ENCODE measurements at regions not wholly inside any gene's neighbourhood (a gene's known extent, or its start where the extent isn't known, plus 50 kb on each side); places are given as distances from the start of the nearest gene placed in this dataset.

- H3K4me3 ChIP-seq (ENCODE audit: low read length): no peak overlapping the region
These were observed 232.8 kb downstream of the THBS2 start for GRCh38 chr6:169020821-169021220.

GRCh38 chr6:169019727-169020491 is 233.7 kb downstream of the THBS2 start:
- H3K4me3 ChIP-seq (ENCODE audit: low read length): no peak overlapping the region
- no peak for TF ChIP-seq ZNF274 (IDR thresholded peaks at IDR 0.05; ENCODE audit: low read depth, low read length)

More at GRCh38 chr6:169020821-169021220, 232.8 kb downstream of the THBS2 start:
- TF ChIP-seq ZNF274 (IDR thresholded peaks at IDR 0.05; ENCODE audit: low read depth, low read length): no peak

GRCh38 chr6:169019111-169019510 is 234.5 kb downstream of the THBS2 start:
- no peak overlapping the region for H3K4me3 ChIP-seq (ENCODE audit: low read length)
- no peak for TF ChIP-seq ZNF274 (IDR thresholded peaks at IDR 0.05; ENCODE audit: low read depth, low read length)

- no peak for TF ChIP-seq ZNF274 (IDR thresholded peaks at IDR 0.05; ENCODE audit: low read depth, low read length)
- H3K4me3 ChIP-seq (ENCODE audit: low read length): no peak overlapping the region
These were observed 236.9 kb downstream of the THBS2 start for GRCh38 chr6:169016758-169017157.

GRCh38 chr6:169014211-169015197 is 239.1 kb downstream of the THBS2 start:
- H3K4me3 ChIP-seq (ENCODE audit: low read length): no peak overlapping the region
- no peak for TF ChIP-seq ZNF274 (IDR thresholded peaks at IDR 0.05; ENCODE audit: low read depth, low read length)

DNA sequence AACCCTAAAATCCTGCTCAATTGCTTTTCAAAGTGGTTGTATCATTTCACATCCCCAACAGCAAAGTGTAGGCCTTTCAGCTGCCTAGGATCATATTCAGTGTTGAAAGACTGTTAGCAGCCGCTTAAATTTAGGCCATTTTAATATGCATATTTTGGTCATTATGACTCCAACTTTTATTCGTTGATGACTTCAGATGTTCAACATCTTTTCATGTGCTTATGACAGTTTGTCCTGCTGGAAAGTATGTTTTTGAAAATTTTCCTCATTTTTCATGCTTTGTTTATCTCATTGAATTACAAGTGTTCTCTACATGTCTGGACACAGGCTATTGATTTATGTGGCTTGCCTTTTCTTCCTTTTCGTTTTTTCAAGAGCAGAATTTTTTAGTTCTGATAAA is 244.0 kb downstream of the THBS2 start:
- no peak for TF ChIP-seq ZNF274 (IDR thresholded peaks at IDR 0.05; ENCODE audit: low read depth, low read length)

DNA sequence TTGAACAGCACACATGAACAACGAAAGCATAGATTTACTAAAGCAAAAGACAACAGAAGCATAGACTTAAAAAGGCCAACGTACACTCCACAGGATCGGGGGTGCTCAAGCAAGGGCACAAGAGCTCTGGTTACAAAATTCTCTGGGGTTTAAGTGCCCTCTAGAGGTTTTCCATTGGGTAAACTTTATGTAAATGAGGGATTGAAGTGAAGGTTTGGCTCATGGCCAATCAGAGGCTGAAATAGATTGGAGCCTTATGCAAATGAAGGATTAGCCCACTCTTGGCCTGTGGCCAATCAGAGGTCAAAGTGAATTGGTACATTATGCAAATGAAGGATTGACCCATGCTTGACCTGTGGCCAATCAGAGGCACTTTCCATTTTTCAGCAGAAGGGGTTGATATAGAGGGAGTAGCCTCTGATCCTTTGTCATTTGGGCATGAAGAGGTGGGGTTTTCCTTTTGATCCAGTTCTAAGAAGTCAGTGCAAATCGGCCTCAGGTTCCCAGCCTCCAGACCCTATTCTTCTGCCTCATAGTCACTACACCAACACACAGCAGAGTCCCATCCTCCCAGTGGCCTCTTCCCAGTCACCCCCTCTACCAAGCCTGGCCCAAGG is 244.9 kb downstream of the THBS2 start:
- H3K4me3 ChIP-seq (ENCODE audit: low read length): no peak overlapping the region
- no peak for TF ChIP-seq ZNF274 (IDR thresholded peaks at IDR 0.05; ENCODE audit: low read depth, low read length)

More for the DNA sequence above, 244.0 kb downstream of the THBS2 start:
- H3K4me3 ChIP-seq (ENCODE audit: low read length): no peak overlapping the region

DNA sequence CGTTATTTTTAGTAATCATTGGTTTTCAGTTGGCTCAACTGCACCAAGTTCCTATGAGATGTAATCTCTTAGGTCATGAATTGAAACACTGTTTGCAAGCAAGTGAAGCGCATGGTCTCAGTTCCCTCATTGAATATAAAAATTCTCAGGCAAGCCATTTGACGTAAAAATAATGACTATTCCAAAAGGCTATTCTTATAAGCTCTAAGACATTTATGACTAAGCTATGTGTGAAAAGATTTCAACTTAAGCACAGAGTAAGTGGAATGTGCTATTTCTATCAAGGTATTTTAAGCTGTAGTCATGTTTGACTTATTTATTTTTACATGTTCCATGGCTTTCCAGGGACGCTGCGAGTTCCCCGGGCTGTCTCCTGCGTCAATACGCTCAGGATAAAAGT is 248.5 kb downstream of the THBS2 start:
- no peak for TF ChIP-seq ZNF274 (IDR thresholded peaks at IDR 0.05; ENCODE audit: low read depth, low read length)
- no peak overlapping the region for H3K4me3 ChIP-seq (ENCODE audit: low read length)

GRCh38 chr6:169000022-169000421 is 253.6 kb downstream of the THBS2 start:
- no peak overlapping the region for H3K4me3 ChIP-seq (ENCODE audit: low read length)
- TF ChIP-seq ZNF274 (IDR thresholded peaks at IDR 0.05; ENCODE audit: low read depth, low read length): no peak

GRCh38 chr6:168999392-168999791 is 254.3 kb downstream of the THBS2 start:
- no peak overlapping the region for H3K4me3 ChIP-seq (ENCODE audit: low read length)
- TF ChIP-seq ZNF274 (IDR thresholded peaks at IDR 0.05; ENCODE audit: low read depth, low read length): no peak

- TF ChIP-seq ZNF274 (IDR thresholded peaks at IDR 0.05; ENCODE audit: low read depth, low read length): no peak
- no peak overlapping the region for H3K4me3 ChIP-seq (ENCODE audit: low read length)
These were observed 257.4 kb downstream of the THBS2 start for GRCh38 chr6:168996356-168996625.

DNA sequence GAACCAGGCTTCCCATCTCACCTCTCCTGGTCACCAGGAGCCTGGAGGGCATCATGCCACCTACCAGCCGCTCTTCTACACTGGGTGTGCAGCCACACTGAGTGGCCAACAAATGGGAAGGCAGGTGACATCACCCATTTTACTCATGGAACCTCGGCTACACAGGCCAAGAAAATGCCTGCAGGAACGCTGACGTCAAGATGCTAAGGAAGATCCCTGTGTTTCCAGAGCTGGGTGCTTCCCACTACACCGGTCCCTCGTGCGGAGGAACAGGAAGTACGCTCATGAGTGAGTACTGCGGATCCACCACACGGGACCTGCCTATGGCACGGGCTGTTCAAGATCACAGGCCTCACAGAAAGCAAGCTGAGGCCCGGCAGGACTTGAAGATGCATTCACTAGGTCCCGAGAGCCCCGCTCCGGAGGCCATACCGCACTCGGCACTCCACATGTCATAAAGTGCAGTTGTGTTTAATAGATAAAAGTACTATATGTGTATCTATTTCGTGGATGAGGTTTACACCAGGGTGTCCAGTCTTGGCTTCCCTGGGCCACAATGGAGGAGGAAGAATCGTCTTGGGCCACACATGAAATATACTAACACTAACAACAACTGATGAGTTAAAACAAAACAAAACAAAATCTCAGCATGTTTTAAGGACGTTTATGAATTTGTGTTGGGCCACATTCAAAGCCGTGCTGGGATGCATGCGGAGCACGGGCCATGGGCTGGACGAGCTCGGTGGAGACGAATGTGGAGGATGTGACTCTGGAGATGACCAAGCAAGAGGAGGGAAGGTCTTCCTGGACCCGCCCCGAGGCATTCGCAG is 257.9 kb downstream of the THBS2 start:
- no peak for TF ChIP-seq ZNF274 (IDR thresholded peaks at IDR 0.05; ENCODE audit: low read depth, low read length)
- H3K4me3 ChIP-seq (ENCODE audit: low read length): no peak overlapping the region

- H3K4me3 ChIP-seq (ENCODE audit: low read length): no peak overlapping the region
- no peak for TF ChIP-seq ZNF274 (IDR thresholded peaks at IDR 0.05; ENCODE audit: low read depth, low read length)
These were observed 258.7 kb downstream of the THBS2 start for GRCh38 chr6:168994956-168995355.
